ENCODE measurements at regions not wholly inside any gene's neighbourhood (a gene's known extent, or its start where the extent isn't known, plus 50 kb on each side); places are given as distances from the start of the nearest gene placed in this dataset.

- Histone ChIP-seq H3K9ac (ENCODE audit: low read length) (no peak overlapping the region), H3K27ac (ENCODE audit: low read depth, low read length) (no peak overlapping the region), H3K79me2 (ENCODE audit: insufficient read depth, low read length) (no peaks in the 10 kb centered on the region), H3K4me3 (ENCODE audit: insufficient read depth, low read depth, low read length) (no peak overlapping the region), H4K20me1 (ENCODE audit: insufficient read depth, low read length) (no peaks in the 10 kb centered on the region), H2AFZ (ENCODE audit: low read depth, low read length) (no peak overlapping the region), H3K4me1 (ENCODE audit: insufficient read depth, low read length) (no peaks in the 10 kb centered on the region), H3K9me3 (ENCODE audit: insufficient read depth, low read depth, low read length) (peaks cover 3% of the 10 kb centered on the region), H3K27me3 (ENCODE audit: insufficient read depth, low read length) (no peaks in the 10 kb centered on the region), H3K4me2 (ENCODE audit: low read length) (no peak overlapping the region), H3K36me3 (ENCODE audit: insufficient read depth, low read length) (no peaks in the 10 kb centered on the region)
- Mint-ChIP-seq H3K4me1 (ENCODE audit: low read depth, unreplicated experiment) (no peaks in the 10 kb centered on the region), H3K9me3 (ENCODE audit: unreplicated experiment) (no peaks in the 10 kb centered on the region), H3K27ac (ENCODE audit: unreplicated experiment) (no peak overlapping the region), H3K27me3 (ENCODE audit: low read depth, unreplicated experiment) (no peaks in the 10 kb centered on the region), H3K36me3 (ENCODE audit: low read depth, unreplicated experiment) (no peaks in the 10 kb centered on the region), H3K4me3 (ENCODE audit: unreplicated experiment) (no peak overlapping the region)
- TF ChIP-seq EZH2 (IDR thresholded peaks at IDR 0.05; ENCODE audit: insufficient read depth, low read length), result no peak
- TF ChIP-seq, protein P1, sequence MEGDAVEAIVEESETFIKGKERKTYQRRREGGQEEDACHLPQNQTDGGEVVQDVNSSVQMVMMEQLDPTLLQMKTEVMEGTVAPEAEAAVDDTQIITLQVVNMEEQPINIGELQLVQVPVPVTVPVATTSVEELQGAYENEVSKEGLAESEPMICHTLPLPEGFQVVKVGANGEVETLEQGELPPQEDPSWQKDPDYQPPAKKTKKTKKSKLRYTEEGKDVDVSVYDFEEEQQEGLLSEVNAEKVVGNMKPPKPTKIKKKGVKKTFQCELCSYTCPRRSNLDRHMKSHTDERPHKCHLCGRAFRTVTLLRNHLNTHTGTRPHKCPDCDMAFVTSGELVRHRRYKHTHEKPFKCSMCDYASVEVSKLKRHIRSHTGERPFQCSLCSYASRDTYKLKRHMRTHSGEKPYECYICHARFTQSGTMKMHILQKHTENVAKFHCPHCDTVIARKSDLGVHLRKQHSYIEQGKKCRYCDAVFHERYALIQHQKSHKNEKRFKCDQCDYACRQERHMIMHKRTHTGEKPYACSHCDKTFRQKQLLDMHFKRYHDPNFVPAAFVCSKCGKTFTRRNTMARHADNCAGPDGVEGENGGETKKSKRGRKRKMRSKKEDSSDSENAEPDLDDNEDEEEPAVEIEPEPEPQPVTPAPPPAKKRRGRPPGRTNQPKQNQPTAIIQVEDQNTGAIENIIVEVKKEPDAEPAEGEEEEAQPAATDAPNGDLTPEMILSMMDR (IDR thresholded peaks at IDR 0.05; ENCODE audit: insufficient read depth, low read depth, low read length), result no peak
- DNase-seq (ENCODE audit: low read depth), result no peak
- no peak for FAIRE-seq
Measured at GRCh38 chr10:54961040-54961439, 160.0 kb upstream of the PCDH15 start.

- no peak overlapping the region for H3K27ac Mint-ChIP-seq (ENCODE audit: unreplicated experiment)
- TF ChIP-seq EZH2 (IDR thresholded peaks at IDR 0.05; ENCODE audit: insufficient read depth, low read length), result no peak
- TF ChIP-seq, protein P1 (IDR thresholded peaks at IDR 0.05; ENCODE audit: insufficient read depth, low read depth, low read length), result no peak
- H3K4me3 ChIP-seq (ENCODE audit: insufficient read depth, low read depth, low read length), result no peak overlapping the region
- H3K4me1 ChIP-seq (ENCODE audit: insufficient read depth, low read length), result no peaks in the 10 kb centered on the region
- no peak overlapping the region for H2AFZ ChIP-seq (ENCODE audit: low read depth, low read length)
- H4K20me1 ChIP-seq (ENCODE audit: insufficient read depth, low read length), result no peaks in the 10 kb centered on the region
- H3K4me1 Mint-ChIP-seq (ENCODE audit: low read depth, unreplicated experiment), result no peaks in the 10 kb centered on the region
- no peaks in the 10 kb centered on the region for H3K27me3 ChIP-seq (ENCODE audit: insufficient read depth, low read length)
- H3K27ac ChIP-seq (ENCODE audit: low read depth, low read length), result no peak overlapping the region
- no peak overlapping the region for H3K9ac ChIP-seq (ENCODE audit: low read length)
- peaks cover 3% of the 10 kb centered on the region for H3K9me3 ChIP-seq (ENCODE audit: insufficient read depth, low read depth, low read length)
- no peak for FAIRE-seq
- H3K36me3 Mint-ChIP-seq (ENCODE audit: low read depth, unreplicated experiment), result no peaks in the 10 kb centered on the region
- no peak overlapping the region for H3K4me3 Mint-ChIP-seq (ENCODE audit: unreplicated experiment)
- no peaks in the 10 kb centered on the region for H3K9me3 Mint-ChIP-seq (ENCODE audit: unreplicated experiment)
- no peaks in the 10 kb centered on the region for H3K79me2 ChIP-seq (ENCODE audit: insufficient read depth, low read length)
- no peaks in the 10 kb centered on the region for H3K27me3 Mint-ChIP-seq (ENCODE audit: low read depth, unreplicated experiment)
- no peak for DNase-seq (ENCODE audit: low read depth)
- H3K36me3 ChIP-seq (ENCODE audit: insufficient read depth, low read length), result no peaks in the 10 kb centered on the region
- H3K4me2 ChIP-seq (ENCODE audit: low read length), result no peak overlapping the region
Measured at GRCh38 chr10:54958844-54959243, 157.8 kb upstream of the PCDH15 start.

- DNase-seq (ENCODE audit: low read depth) (no peak), FAIRE-seq (no peak)
- Histone ChIP-seq H3K27me3 (ENCODE audit: insufficient read depth, low read length) (no peaks in the 10 kb centered on the region), H3K4me1 (ENCODE audit: insufficient read depth, low read length) (no peaks in the 10 kb centered on the region), H3K36me3 (ENCODE audit: insufficient read depth, low read length) (no peaks in the 10 kb centered on the region), H3K4me3 (ENCODE audit: insufficient read depth, low read depth, low read length) (no peak overlapping the region), H2AFZ (ENCODE audit: low read depth, low read length) (no peak overlapping the region), H3K9ac (ENCODE audit: low read length) (no peak overlapping the region), H3K79me2 (ENCODE audit: insufficient read depth, low read length) (no peaks in the 10 kb centered on the region), H3K9me3 (ENCODE audit: insufficient read depth, low read depth, low read length) (no peaks in the 10 kb centered on the region), H3K4me2 (ENCODE audit: low read length) (no peak overlapping the region), H4K20me1 (ENCODE audit: insufficient read depth, low read length) (no peaks in the 10 kb centered on the region), H3K27ac (ENCODE audit: low read depth, low read length) (no peak overlapping the region)
- Mint-ChIP-seq H3K27me3 (ENCODE audit: low read depth, unreplicated experiment) (no peaks in the 10 kb centered on the region), H3K36me3 (ENCODE audit: low read depth, unreplicated experiment) (no peaks in the 10 kb centered on the region), H3K9me3 (ENCODE audit: unreplicated experiment) (no peaks in the 10 kb centered on the region), H3K27ac (ENCODE audit: unreplicated experiment) (no peak overlapping the region), H3K4me1 (ENCODE audit: low read depth, unreplicated experiment) (no peaks in the 10 kb centered on the region), H3K4me3 (ENCODE audit: unreplicated experiment) (no peak overlapping the region)
- TF ChIP-seq, protein P1 (IDR thresholded peaks at IDR 0.05; ENCODE audit: insufficient read depth, low read depth, low read length), result no peak
- no peak for TF ChIP-seq EZH2 (IDR thresholded peaks at IDR 0.05; ENCODE audit: insufficient read depth, low read length)
Measured at GRCh38 chr10:54947605-54948004, 146.6 kb upstream of the PCDH15 start.

Data from astrocyte (in vitro differentiated cells and primary cell).